Fibroblast of the conjunctiva (primary cell): ENCODE measurements at regions not wholly inside any gene's neighbourhood (a gene's known extent, or its start where the extent isn't known, plus 50 kb on each side); places are given as distances from the start of the nearest gene placed in this dataset.

ENCODE experiments used
- DNase-seq: peaks from one replicate; pipeline ENCODE4 v3.0.0-alpha.2; 2010; ENCODE audit warnings: low read depth

GRCh38 chr10:44197646-44198045 is 187.3 kb downstream of the CXCL12 start:
- no peak for DNase-seq

GRCh38 chr10:44196336-44196735 is 188.6 kb downstream of the CXCL12 start:
- no peak for DNase-seq

- DNase-seq = no peak
These were observed 188.9 kb downstream of the CXCL12 start for GRCh38 chr10:44196008-44196320.

- DNase-seq = peak; percentile 85
These were observed 189.5 kb downstream of the CXCL12 start for GRCh38 chr10:44195112-44196007.

- DNase-seq = no peak
These were observed 190.5 kb downstream of the CXCL12 start for GRCh38 chr10:44194435-44194834.

GRCh38 chr10:44193567-44194220 is 191.2 kb downstream of the CXCL12 start:
- no peak for DNase-seq

GRCh38 chr10:44193166-44193565 is 191.7 kb downstream of the CXCL12 start:
- DNase-seq = no peak

GRCh38 chr10:44192435-44192834 is 192.5 kb downstream of the CXCL12 start:
- DNase-seq = no peak

- DNase-seq = no peak
These were observed 194.4 kb downstream of the CXCL12 start for GRCh38 chr10:44190541-44190940.

GRCh38 chr10:44186821-44187220 is 198.1 kb downstream of the CXCL12 start:
- DNase-seq = no peak

- peak; percentile 70 for DNase-seq
These were observed 198.7 kb downstream of the CXCL12 start for GRCh38 chr10:44186150-44186549.

GRCh38 chr10:44185315-44185666 is 199.6 kb downstream of the CXCL12 start:
- no peak for DNase-seq

GRCh38 chr10:44184633-44185314 is 200.1 kb downstream of the CXCL12 start:
- no peak for DNase-seq

GRCh38 chr10:44183667-44184632 is 200.9 kb downstream of the CXCL12 start:
- DNase-seq = peak; percentile 73

GRCh38 chr10:44182909-44183308 is 202.0 kb downstream of the CXCL12 start:
- DNase-seq = no peak

GRCh38 chr10:44180321-44181168 is 204.4 kb downstream of the CXCL12 start:
- peak; percentile 89 for DNase-seq

GRCh38 chr10:44178856-44179255 is 206.0 kb downstream of the CXCL12 start:
- no peak for DNase-seq

GRCh38 chr10:44178281-44178680 is 206.6 kb downstream of the CXCL12 start:
- no peak for DNase-seq

GRCh38 chr10:44177610-44178009 is 207.3 kb downstream of the CXCL12 start:
- no peak for DNase-seq

- no peak for DNase-seq
These were observed 208.6 kb downstream of the CXCL12 start for GRCh38 chr10:44176311-44176710.

GRCh38 chr10:44173608-44173894 is 211.3 kb downstream of the CXCL12 start:
- no peak for DNase-seq
